RWPE1 (cell line): ENCODE measurements at regions not wholly inside any gene's neighbourhood (a gene's known extent, or its start where the extent isn't known, plus 50 kb on each side); places are given as distances from the start of the nearest gene placed in this dataset.
"Not testable (repeated sequence)": the region's sequence is repeated elsewhere in the genome, so short reads cannot be mapped to it uniquely, and the experiment has no call there.

Experiments used
- CTCF ChIA-PET: fragments of 350-600 bp; sonication (Branson Sonifier 250); formaldehyde crosslinking; extraction: SDS; loops from one replicate; lab custom pipeline; 2021; lab: Yijun Ruan, JAX
- POLR2A ChIA-PET: fragments of 400-600 bp; formaldehyde crosslinking; extraction: SDS; loops from one replicate; lab custom pipeline; 2020; ENCODE audit warnings: antibody characterized with exemption; ENCODE audit not compliant: low non-redundant PET; lab: Yijun Ruan, JAX
- DNase-seq: peaks from one replicate; pipeline ENCODE4 v3.0.0; 2012; ENCODE audit warnings: low spot score
- H3K27ac ChIP-seq: fragments of 450-650 bp; 2 replicates; pipeline ENCODE4 v1.5.1; 2017
- TF ChIP-seq, protein P1 (sequence below): fragments of 450-650 bp; conservative IDR thresholded peaks from 2 replicates; pipeline ENCODE4 v1.5.1; 2017; ENCODE audit warnings: low read depth, mild to moderate bottlenecking

DNA sequence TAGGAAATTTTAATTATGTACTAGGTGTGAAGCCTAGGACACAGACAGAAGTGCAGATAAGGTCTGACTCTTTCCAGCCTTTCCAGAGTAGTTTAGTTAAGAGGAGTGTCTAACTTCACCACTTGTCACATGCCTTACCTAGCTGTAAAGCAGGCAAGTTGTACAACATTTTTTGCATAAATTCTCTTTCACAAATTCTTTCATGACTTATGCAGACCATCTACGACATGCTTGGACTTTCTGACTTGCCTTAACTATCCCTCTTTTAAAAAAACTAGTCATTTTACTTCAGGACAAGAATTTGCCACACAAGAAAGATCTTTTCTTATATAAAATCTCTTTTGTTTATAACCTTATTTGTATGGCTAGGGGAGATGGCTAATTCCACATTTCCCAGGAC, 1273.6 kb upstream of the SLC39A10 start:
- ChIA-PET CTCF (no interaction called here), POLR2A (no interaction called here)
- no peak overlapping the region for H3K27ac ChIP-seq
- TF ChIP-seq, protein P1, sequence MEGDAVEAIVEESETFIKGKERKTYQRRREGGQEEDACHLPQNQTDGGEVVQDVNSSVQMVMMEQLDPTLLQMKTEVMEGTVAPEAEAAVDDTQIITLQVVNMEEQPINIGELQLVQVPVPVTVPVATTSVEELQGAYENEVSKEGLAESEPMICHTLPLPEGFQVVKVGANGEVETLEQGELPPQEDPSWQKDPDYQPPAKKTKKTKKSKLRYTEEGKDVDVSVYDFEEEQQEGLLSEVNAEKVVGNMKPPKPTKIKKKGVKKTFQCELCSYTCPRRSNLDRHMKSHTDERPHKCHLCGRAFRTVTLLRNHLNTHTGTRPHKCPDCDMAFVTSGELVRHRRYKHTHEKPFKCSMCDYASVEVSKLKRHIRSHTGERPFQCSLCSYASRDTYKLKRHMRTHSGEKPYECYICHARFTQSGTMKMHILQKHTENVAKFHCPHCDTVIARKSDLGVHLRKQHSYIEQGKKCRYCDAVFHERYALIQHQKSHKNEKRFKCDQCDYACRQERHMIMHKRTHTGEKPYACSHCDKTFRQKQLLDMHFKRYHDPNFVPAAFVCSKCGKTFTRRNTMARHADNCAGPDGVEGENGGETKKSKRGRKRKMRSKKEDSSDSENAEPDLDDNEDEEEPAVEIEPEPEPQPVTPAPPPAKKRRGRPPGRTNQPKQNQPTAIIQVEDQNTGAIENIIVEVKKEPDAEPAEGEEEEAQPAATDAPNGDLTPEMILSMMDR = no peak
- DNase-seq = no peak

DNA sequence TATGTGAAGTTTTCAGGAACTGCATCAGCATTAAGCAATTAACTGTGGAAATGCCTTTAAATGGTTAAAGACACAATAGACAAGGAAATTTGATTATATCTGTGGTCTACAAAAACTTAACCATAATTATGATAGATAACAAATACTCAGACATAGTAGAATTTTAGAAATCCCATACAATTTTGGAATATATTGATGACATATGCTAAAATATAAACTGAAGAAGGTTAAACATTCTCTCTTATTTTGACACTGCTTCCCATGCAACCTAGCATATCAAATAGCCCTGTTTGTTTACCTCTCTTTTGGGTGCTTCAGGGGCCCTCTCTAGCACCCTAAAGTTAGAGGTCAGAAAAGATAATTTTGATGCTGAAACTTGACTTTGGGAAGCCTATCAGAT, 1274.8 kb upstream of the SLC39A10 start:
- ChIA-PET POLR2A (no interaction called here), CTCF (interaction anchor here (0.6 kb wide), 1 partner anchor 920 kb away, joined by 3 read pairs; no protein-coding TSS in a partner anchor)
- TF ChIP-seq, protein P1 = no peak

GRCh38 chr2:194380011-194380410, 1277.0 kb upstream of the SLC39A10 start:
- POLR2A ChIA-PET = no interaction called here

More for the DNA sequence above, 1274.8 kb upstream of the SLC39A10 start:
- no peak overlapping the region for H3K27ac ChIP-seq
- DNase-seq = no peak

DNA sequence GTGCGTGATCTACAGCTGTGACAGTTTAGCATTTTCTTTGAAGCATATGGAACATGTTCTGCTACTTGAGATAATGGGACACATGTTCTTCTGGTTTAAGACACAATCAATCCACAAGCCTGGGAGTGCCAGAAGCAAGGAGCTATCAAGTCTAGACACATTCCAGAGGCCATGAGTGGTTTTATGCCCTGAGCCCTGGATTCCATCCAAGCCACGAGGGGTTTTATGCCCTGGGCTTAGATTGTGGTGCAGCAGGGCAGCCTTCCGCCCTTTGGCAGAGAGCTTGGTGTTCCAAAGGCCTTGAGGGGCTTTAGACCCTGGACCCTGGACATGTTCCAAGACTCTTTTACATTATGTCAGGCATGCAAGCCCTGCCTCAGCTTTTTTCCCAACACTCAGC, 1289.6 kb upstream of the SLC39A10 start:
- H3K27ac ChIP-seq, DNase-seq, POLR2A ChIA-PET, CTCF ChIA-PET: not testable (repeated sequence)

More at GRCh38 chr2:194380011-194380410, 1277.0 kb upstream of the SLC39A10 start:
- CTCF ChIA-PET = no interaction called here
- no peak for DNase-seq
- H3K27ac ChIP-seq = no peak overlapping the region
- TF ChIP-seq, protein P1 = no peak

GRCh38 chr2:194363878-194364277, 1293.1 kb upstream of the SLC39A10 start:
- TF ChIP-seq, protein P1 = no peak
- POLR2A ChIA-PET = no interaction called here
- H3K27ac ChIP-seq = no peak overlapping the region
- CTCF ChIA-PET = no interaction called here
- no peak for DNase-seq

- no peak overlapping the region for H3K27ac ChIP-seq
- POLR2A ChIA-PET = no interaction called here
- no peak for DNase-seq
- TF ChIP-seq, protein P1 = no peak
- CTCF ChIA-PET = no interaction called here
These were observed 1293.7 kb upstream of the SLC39A10 start for GRCh38 chr2:194363295-194363694.

- TF ChIP-seq, protein P1 = no peak
- POLR2A ChIA-PET = no interaction called here
- CTCF ChIA-PET = interaction anchor here (0.6 kb wide), 1 partner anchor 1010 kb away, joined by 3 read pairs; no protein-coding TSS in a partner anchor
- DNase-seq = no peak
- no peak overlapping the region for H3K27ac ChIP-seq
These were observed 1304.5 kb upstream of the SLC39A10 start for GRCh38 chr2:194352505-194352904.
